HEK293 (cell line): ENCODE measurements at regions not wholly inside any gene's neighbourhood (a gene's known extent, or its start where the extent isn't known, plus 50 kb on each side); places are given as distances from the start of the nearest gene placed in this dataset.

Source experiments
- CTCF ChIA-PET: fragments of 350-600 bp; formaldehyde crosslinking; extraction: SDS; loops from one replicate; lab custom pipeline; 2021; ENCODE audit warnings: antibody characterized with exemption; lab: Yijun Ruan, JAX
- POLR2A ChIA-PET: fragments of 300-600 bp; formaldehyde crosslinking; extraction: SDS; loops from one replicate; lab custom pipeline; 2020; ENCODE audit warnings: antibody characterized with exemption, inconsistent platforms; lab: Yijun Ruan, JAX
- H3K27ac ChIP-seq: fragments of 200-500 bp; sonication (Bioruptor generic); 2 replicates; pipeline ENCODE4 v1.5.1; 2014; ENCODE audit warnings: low read depth, low read length, control low read depth, inconsistent platforms; ENCODE audit errors: extremely low read depth
- H3K36me3 ChIP-seq, 2 experiments: fragments of 200-500 bp in 1 of 2; sonication (Bioruptor generic) in 1 of 2; 1 replicate in 1 of 2; 2 replicates in 1 of 2; pipeline ENCODE4 v1.5.1; 2014 to 2017; ENCODE audit warnings: inconsistent platforms in 2 of 2, low read length in 2 of 2; ENCODE audit not compliant: control insufficient read depth in 2 of 2, insufficient read depth in 1 of 2
- H3K4me1 ChIP-seq: fragments of 200-500 bp; sonication (Bioruptor generic); 2 replicates; pipeline ENCODE4 v1.5.1; 2014; ENCODE audit warnings: mild to moderate bottlenecking, low read length, inconsistent platforms; ENCODE audit not compliant: control insufficient read depth, insufficient read depth
- H3K4me3 ChIP-seq: 2 replicates; pipeline ENCODE4 v1.5.1; 2011; ENCODE audit warnings: low read depth, mild to moderate bottlenecking, control low read depth, low read length, moderate library complexity
- H3K9me3 ChIP-seq: fragments of 200-500 bp; sonication (Bioruptor generic); 2 replicates; pipeline ENCODE4 v1.5.1; 2014; ENCODE audit warnings: low read depth, low read length, inconsistent platforms; ENCODE audit not compliant: control insufficient read depth, insufficient read depth
- PATZ1 ChIP-seq: fragments of 450-650 bp; formaldehyde crosslinking; IDR thresholded peaks from 2 replicates; pipeline ENCODE4 v1.5.1; 2016; ENCODE audit warnings: missing biosample characterization, missing genetic modification characterization
- PRDM6 ChIP-seq: fragments of 450-650 bp; formaldehyde crosslinking; IDR thresholded peaks from 2 replicates; pipeline ENCODE4 v1.5.1; 2017; ENCODE audit warnings: missing biosample characterization, missing genetic modification characterization
- TRIM28 ChIP-seq: IDR thresholded peaks from 2 replicates; pipeline ENCODE4 v1.6.1; 2011; ENCODE audit warnings: low read length, control low read depth, borderline replicate concordance
- ZBTB21 ChIP-seq: fragments of 450-650 bp; formaldehyde crosslinking; IDR thresholded peaks from 2 replicates; pipeline ENCODE4 v1.5.1; 2017; ENCODE audit warnings: missing biosample characterization, missing genetic modification characterization
- ZNF114 ChIP-seq: fragments of 450-650 bp; formaldehyde crosslinking; IDR thresholded peaks from 2 replicates; pipeline ENCODE4 v1.5.0; 2017; ENCODE audit warnings: missing biosample characterization, missing genetic modification characterization
- ZNF169 ChIP-seq: fragments of 450-650 bp; formaldehyde crosslinking; IDR thresholded peaks from 2 replicates; pipeline ENCODE4 v1.5.1; 2016; ENCODE audit warnings: missing biosample characterization, missing genetic modification characterization
- ZNF239 ChIP-seq: fragments of 450-650 bp; formaldehyde crosslinking; IDR thresholded peaks from 2 replicates; pipeline ENCODE4 v1.5.1; 2016; ENCODE audit warnings: missing biosample characterization, missing genetic modification characterization
- ZNF311 ChIP-seq: fragments of 450-650 bp; formaldehyde crosslinking; IDR thresholded peaks from 2 replicates; pipeline ENCODE4 v1.5.1; 2017; ENCODE audit warnings: missing biosample characterization, missing genetic modification characterization, borderline replicate concordance
- ZNF510 ChIP-seq: fragments of 450-650 bp; formaldehyde crosslinking; IDR thresholded peaks from 2 replicates; pipeline ENCODE4 v1.5.1; 2018; ENCODE audit warnings: mild to moderate bottlenecking, missing genetic modification characterization, missing biosample characterization; ENCODE audit not compliant: insufficient replicate concordance
- ZNF529 ChIP-seq: fragments of 450-650 bp; formaldehyde crosslinking; IDR thresholded peaks from 2 replicates; pipeline ENCODE4 v1.5.1; 2017; ENCODE audit warnings: missing genetic modification characterization, missing biosample characterization; ENCODE audit not compliant: insufficient replicate concordance
- ZNF555 ChIP-seq: fragments of 450-650 bp; formaldehyde crosslinking; conservative IDR thresholded peaks from 2 replicates; pipeline ENCODE4 v1.5.1; 2017; ENCODE audit warnings: missing biosample characterization, mild to moderate bottlenecking, missing genetic modification characterization, inconsistent platforms
- ZNF621 ChIP-seq: fragments of 450-650 bp; formaldehyde crosslinking; IDR thresholded peaks from 2 replicates; pipeline ENCODE4 v1.5.1; 2017; ENCODE audit warnings: missing biosample characterization, missing genetic modification characterization
- ZNF626 ChIP-seq: fragments of 450-650 bp; sonication (Bioruptor Pico); formaldehyde crosslinking; IDR thresholded peaks from 2 replicates; pipeline ENCODE4 v1.5.1; 2018; ENCODE audit warnings: missing biosample characterization, missing genetic modification characterization, inconsistent platforms
- ZNF645 ChIP-seq: fragments of 450-650 bp; formaldehyde crosslinking; IDR thresholded peaks from 2 replicates; pipeline ENCODE4; 2016; ENCODE audit warnings: missing biosample characterization, missing genetic modification characterization
- ZNF785 ChIP-seq: fragments of 450-650 bp; formaldehyde crosslinking; IDR thresholded peaks from 2 replicates; pipeline ENCODE4 v1.5.1; 2016; ENCODE audit warnings: missing biosample characterization, missing genetic modification characterization
- ZNF837 ChIP-seq: fragments of 450-650 bp; formaldehyde crosslinking; IDR thresholded peaks from 2 replicates; pipeline ENCODE4 v1.5.1; 2016; ENCODE audit warnings: missing biosample characterization, missing genetic modification characterization
- ZSCAN23 ChIP-seq: fragments of 450-650 bp; formaldehyde crosslinking; IDR thresholded peaks from 2 replicates; pipeline ENCODE4 v1.5.1; 2016; ENCODE audit warnings: missing biosample characterization, missing genetic modification characterization
- TF ChIP-seq, protein P1 (sequence below): fragments of 450-650 bp; formaldehyde crosslinking; IDR thresholded peaks from 2 replicates; pipeline ENCODE4 v1.5.1; 2016; ENCODE audit warnings: missing biosample characterization, missing genetic modification characterization
- TF ChIP-seq, protein P2 (sequence below): fragments of 450-650 bp; formaldehyde crosslinking; conservative IDR thresholded peaks from 2 replicates; pipeline ENCODE4 v1.5.1; 2016; ENCODE audit warnings: low read depth, missing biosample characterization, missing genetic modification characterization
- TF ChIP-seq, protein P3 (sequence below): fragments of 450-650 bp; formaldehyde crosslinking; IDR thresholded peaks from 2 replicates; pipeline ENCODE4 v1.5.1; 2017; ENCODE audit warnings: missing biosample characterization, missing genetic modification characterization

GRCh38 chr11:23679041-23679440 lies 817.8 kb upstream of the LUZP2 start (continued):
- no peak for TF ChIP-seq ZNF626 (tag by site-specific recombination)
- TF ChIP-seq, protein P1, sequence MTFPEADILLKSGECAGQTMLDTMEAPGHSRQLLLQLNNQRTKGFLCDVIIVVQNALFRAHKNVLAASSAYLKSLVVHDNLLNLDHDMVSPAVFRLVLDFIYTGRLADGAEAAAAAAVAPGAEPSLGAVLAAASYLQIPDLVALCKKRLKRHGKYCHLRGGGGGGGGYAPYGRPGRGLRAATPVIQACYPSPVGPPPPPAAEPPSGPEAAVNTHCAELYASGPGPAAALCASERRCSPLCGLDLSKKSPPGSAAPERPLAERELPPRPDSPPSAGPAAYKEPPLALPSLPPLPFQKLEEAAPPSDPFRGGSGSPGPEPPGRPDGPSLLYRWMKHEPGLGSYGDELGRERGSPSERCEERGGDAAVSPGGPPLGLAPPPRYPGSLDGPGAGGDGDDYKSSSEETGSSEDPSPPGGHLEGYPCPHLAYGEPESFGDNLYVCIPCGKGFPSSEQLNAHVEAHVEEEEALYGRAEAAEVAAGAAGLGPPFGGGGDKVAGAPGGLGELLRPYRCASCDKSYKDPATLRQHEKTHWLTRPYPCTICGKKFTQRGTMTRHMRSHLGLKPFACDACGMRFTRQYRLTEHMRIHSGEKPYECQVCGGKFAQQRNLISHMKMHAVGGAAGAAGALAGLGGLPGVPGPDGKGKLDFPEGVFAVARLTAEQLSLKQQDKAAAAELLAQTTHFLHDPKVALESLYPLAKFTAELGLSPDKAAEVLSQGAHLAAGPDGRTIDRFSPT: no peak
- TF ChIP-seq PRDM6: no peak
- no peak for TF ChIP-seq ZBTB21 (tag by site-specific recombination)
- no peak for TF ChIP-seq ZNF510 (tag by site-specific recombination)
- no peak for TF ChIP-seq ZNF837
- TF ChIP-seq ZNF555 (tag by site-specific recombination): no peak
- TF ChIP-seq ZSCAN23: no peak

DNA sequence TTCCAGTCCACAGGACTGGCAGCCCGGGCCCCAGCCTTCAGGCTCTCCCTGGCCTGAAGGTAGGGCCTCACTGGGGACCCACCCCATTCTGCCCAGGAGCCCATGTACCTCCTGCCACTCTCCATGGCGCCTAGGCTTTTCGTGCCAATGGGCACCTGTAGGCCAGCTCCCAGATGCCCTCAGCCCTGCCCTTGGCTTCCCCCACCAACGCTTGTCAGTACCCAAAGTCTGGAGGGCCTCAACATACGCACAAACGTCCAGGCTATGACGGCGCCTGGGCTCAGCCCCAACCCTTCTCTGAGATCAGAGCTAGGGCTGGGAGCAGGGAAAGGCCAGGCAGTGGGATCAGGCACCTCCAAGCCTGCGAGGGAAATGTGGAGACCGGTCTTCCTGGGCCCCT lies 816.9 kb upstream of the LUZP2 start:
- no peaks in the 10 kb centered on the region for H3K4me1 ChIP-seq
- ChIA-PET CTCF (no interaction called here), POLR2A (no interaction called here)
- no peaks in the 10 kb centered on the region for H3K9me3 ChIP-seq
- no peak overlapping the region for H3K27ac ChIP-seq
- no peak for TF ChIP-seq ZNF785 (tag by site-specific recombination)
- no peak for TF ChIP-seq ZNF621
- TF ChIP-seq, protein P2, sequence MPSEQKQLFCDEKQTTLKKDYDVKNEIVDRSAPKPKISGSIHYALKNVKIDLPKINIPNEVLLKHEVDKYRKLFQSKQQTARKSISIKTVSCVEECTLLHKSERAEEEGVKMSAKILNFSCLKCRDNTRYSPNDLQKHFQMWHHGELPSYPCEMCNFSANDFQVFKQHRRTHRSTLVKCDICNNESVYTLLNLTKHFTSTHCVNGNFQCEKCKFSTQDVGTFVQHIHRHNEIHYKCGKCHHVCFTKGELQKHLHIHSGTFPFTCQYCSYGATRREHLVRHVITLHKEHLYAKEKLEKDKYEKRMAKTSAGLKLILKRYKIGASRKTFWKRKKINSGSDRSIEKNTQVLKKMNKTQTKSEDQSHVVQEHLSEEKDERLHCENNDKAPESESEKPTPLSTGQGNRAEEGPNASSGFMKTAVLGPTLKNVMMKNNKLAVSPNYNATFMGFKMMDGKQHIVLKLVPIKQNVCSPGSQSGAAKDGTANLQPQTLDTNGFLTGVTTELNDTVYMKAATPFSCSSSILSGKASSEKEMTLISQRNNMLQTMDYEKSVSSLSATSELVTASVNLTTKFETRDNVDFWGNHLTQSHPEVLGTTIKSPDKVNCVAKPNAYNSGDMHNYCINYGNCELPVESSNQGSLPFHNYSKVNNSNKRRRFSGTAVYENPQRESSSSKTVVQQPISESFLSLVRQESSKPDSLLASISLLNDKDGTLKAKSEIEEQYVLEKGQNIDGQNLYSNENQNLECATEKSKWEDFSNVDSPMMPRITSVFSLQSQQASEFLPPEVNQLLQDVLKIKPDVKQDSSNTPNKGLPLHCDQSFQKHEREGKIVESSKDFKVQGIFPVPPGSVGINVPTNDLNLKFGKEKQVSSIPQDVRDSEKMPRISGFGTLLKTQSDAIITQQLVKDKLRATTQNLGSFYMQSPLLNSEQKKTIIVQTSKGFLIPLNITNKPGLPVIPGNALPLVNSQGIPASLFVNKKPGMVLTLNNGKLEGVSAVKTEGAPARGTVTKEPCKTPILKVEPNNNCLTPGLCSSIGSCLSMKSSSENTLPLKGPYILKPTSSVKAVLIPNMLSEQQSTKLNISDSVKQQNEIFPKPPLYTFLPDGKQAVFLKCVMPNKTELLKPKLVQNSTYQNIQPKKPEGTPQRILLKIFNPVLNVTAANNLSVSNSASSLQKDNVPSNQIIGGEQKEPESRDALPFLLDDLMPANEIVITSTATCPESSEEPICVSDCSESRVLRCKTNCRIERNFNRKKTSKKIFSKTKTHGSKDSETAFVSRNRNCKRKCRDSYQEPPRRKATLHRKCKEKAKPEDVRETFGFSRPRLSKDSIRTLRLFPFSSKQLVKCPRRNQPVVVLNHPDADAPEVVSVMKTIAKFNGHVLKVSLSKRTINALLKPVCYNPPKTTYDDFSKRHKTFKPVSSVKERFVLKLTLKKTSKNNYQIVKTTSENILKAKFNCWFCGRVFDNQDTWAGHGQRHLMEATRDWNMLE: no peak
- TF ChIP-seq ZNF529: no peak
- TF ChIP-seq ZNF169 (tag by site-specific recombination): no peak
- no peak overlapping the region for H3K4me3 ChIP-seq
- no peaks in the 10 kb centered on the region for H3K36me3 ChIP-seq

GRCh38 chr11:23680488-23681230 lies 816.2 kb upstream of the LUZP2 start:
- Histone ChIP-seq H3K36me3 (no peaks in the 10 kb centered on the region), H3K9me3 (no peaks in the 10 kb centered on the region), H3K27ac (no peak overlapping the region), H3K4me1 (no peaks in the 10 kb centered on the region), H3K4me3 (no peak overlapping the region)
- POLR2A ChIA-PET: no interaction called here
- CTCF ChIA-PET: no interaction called here
- TF ChIP-seq ZNF114 (tag by site-specific recombination): no peak
- TF ChIP-seq ZNF311: no peak
- no peak for TF ChIP-seq TRIM28
- TF ChIP-seq, protein P3, sequence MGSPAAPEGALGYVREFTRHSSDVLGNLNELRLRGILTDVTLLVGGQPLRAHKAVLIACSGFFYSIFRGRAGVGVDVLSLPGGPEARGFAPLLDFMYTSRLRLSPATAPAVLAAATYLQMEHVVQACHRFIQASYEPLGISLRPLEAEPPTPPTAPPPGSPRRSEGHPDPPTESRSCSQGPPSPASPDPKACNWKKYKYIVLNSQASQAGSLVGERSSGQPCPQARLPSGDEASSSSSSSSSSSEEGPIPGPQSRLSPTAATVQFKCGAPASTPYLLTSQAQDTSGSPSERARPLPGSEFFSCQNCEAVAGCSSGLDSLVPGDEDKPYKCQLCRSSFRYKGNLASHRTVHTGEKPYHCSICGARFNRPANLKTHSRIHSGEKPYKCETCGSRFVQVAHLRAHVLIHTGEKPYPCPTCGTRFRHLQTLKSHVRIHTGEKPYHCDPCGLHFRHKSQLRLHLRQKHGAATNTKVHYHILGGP (tag by site-specific recombination): no peak
- no peak for TF ChIP-seq PATZ1 (tag by site-specific recombination)
- TF ChIP-seq ZNF645: no peak
- no peak for TF ChIP-seq ZNF239 (tag by site-specific recombination)
